Limb (tissue), 2 donors: ENCODE measurements at regions not wholly inside any gene's neighbourhood (a gene's known extent, or its start where the extent isn't known, plus 50 kb on each side); places are given as distances from the start of the nearest gene placed in this dataset.
A peak's percentile ranks its signal among the peaks of the same experiment; 100 is the strongest.

Experiments
- DNase-seq, 2 donors: peaks; one replicate each; pipeline ENCODE4 v3.0.0-alpha.2; 2016; ENCODE audit errors: extremely low spot score in 2 of 2

DNA sequence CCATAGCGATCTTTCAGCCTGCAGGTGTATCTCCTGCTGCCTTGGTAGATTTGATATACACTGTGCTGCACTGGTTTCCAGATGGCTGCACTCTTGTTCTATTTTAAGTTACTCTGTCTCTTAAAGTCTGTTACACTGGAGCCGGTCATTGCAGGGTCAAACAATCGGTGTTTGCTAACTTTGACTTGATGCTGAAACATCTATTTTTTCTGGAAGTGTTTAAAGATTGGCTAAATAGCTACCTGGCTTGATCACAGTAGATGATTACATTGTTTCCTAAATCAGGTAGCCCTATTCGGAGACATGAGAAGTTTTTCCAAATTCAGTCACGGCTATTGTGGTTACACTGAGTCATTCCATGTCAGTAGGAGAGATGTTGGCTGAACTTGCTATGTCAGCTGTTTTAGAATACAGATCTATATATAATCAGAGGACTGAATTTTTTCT is 574.8 kb downstream of the ETV1 start:
- no peak for DNase-seq

GRCh38 chr7:13416071-13416470 is 573.4 kb downstream of the ETV1 start:
- no peak for DNase-seq

DNA sequence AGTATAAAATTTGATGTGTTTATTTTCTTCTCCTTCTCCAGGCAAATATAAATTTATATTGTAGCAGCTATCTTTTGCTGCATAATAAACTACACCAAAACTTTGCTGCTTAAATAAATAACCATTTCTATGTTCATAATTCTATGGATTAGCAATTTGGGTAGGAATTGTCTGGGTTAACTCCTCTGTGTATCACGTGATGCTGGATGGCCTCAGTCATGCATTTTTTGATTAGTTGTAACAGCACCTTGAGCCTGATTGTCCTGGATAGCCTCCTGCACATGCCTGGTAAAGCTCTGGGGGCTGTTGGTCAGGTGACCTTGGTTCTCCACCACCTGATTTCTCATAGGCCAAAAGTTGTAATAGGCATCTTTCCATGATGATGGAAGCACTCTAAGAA is 572.9 kb downstream of the ETV1 start:
- DNase-seq = no peak

DNA sequence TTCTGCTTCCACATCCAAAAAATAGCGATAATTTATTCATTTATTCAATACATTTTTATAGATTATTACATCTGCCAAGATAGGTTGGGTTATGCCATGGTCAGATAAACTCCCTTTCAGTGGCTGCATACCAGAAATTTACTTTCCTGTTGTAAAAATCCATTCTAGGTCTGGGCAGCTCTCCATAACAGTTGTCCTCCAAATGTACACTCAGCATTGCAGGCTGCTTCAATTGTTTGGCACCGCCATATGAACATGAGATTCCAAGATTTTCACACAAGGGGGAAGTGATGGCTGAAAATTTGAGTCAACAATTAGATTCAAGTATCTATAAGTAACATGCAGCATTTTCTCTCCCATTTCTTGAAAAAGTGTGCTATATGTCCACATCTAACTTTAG is 568.7 kb downstream of the ETV1 start:
- no peak for DNase-seq

DNA sequence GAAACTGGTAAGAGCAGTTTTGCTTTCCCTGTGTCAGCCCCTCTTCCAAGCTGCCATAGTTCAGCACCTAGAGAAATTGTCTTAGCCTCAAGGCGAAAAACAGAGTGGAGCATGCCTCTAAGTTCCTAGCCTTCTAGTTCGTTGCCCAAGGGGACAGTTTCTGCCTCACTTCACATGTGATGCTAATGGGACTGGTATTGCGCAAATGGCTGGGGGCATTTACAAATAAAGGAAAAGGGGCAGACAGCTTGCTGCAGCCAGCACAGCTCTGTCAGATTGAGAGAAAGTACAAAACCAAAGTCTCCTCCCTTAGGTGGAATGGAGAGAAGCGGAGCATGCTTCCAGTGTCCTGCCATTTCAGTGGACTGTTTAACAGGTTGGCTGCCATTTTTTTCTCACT is 567.7 kb downstream of the ETV1 start:
- no peak for DNase-seq

- DNase-seq = no peak
Measured at GRCh38 chr7:13433946-13434345, 555.5 kb downstream of the ETV1 start.

DNA sequence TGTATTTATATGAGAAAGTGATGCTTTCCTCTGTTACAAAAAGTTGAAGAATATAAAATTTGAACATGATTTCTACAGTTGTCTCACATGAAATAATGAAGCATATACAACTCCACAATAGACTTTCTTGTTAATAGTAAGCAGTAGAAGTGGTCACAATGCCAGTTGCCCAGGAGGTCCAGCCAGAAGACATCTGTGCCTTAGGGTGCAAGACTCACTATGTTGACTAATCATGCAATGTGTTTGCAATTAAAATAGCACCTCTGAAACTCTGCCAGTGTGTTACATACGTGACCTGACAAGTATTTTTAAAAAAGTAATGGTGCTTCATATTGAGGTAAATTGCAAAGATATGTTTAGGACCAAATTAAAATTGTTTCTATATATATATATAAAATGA is 547.2 kb downstream of the ETV1 start:
- no peak for DNase-seq

- no peak for DNase-seq
Measured at GRCh38 chr7:13447637-13448036, 541.8 kb downstream of the ETV1 start.

GRCh38 chr7:13448243-13448642 is 541.2 kb downstream of the ETV1 start:
- no peak for DNase-seq

DNA sequence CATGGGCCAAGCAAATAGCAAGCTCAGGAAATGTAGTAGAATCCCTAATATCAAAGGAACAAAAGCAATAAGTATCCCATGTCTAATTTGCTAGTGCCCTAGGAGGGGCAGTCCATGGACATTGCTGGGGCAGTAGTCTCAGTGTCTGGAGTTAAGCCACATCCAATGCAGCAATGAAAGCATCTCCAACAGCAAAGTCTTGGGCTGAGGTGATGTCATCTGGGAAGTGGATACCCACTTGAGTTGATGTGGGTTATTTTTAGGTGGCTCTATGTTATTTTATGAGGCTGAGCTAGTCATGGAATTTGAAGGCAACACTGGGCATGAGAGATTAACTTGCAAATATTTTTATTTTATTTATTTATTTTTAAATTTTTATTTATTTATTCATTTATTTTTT is 540.0 kb downstream of the ETV1 start:
- no peak for DNase-seq

DNA sequence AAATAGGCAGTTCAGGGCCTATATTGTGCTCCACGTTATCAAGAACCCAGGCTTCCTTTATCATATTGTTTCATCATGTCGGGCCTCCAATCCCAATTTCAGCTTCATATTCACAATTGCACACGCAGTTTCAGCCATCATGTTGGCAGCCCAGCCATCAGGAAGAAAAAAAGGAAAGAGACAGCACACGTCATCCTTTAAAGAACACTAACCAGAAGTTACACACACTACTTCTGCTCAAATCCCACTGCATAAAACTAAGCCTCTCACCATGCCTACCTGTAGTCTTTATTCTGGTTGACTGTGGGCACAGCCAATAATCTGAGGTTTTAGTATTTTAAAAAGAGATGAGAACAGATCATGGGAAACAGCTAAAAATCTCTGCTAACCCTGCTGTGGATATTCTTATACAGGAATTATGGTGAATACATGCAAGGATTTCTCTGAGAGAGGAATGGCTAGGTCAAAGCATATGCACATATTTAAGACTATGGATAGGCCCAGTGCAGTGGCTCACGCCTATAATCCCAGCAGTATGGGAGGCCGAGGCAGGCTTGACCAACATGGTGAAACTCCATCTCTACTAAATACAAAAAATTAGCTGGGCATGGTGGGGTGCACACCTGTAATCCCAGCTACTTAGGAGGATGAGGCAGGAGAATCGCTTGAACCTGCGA is 534.4 kb downstream of the ETV1 start:
- no peak for DNase-seq

DNA sequence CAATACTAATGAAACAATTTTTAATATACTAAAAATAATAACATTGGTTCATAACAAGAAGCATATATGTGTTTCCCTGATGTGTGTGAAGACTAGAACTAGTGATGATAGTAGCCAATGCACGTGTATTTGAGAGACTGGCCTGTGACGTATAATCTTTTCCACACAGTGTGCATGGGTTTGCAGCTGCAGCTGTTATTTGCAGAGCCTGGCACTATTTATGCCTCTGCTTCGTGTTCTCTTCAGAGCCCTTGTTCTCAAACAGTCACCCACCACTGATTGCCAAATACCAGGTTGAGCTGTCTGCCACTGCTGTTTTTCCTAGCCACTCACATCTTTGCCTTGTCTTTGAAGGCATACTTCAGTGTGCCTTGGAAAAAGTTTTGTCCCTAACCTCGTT is 531.7 kb downstream of the ETV1 start:
- no peak for DNase-seq

- peak in 1 of 2 donors; percentile 11 for DNase-seq
Measured at GRCh38 chr7:13466874-13467547, 522.5 kb downstream of the ETV1 start.

DNA sequence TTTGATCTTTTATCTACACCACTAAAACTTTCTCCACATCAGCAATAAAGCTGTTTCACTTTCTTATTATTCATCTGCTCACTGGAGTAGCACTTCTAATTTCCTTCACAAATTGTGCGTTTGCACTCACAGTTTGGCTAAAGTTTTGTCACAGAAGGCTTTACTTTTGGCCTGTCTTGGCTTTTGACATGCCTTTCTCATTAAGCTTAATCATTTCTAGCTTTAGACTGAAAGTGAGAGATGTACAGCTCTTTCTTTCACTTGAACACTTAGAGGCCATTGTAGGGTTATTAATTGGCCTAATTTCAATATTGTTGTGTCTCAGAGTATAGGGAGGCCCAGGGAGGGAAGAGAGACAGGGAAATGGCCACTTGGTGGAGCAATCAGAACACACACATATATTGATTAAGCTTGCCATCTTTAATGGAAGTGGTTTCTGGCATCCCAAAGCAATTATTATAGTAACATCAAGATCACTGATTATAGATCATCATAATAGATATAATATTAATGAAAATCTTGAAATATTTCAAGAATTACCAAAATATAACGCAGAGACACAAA is 512.5 kb downstream of the ETV1 start:
- no peak for DNase-seq

GRCh38 chr7:13489386-13489785 is 500.1 kb downstream of the ETV1 start:
- no peak for DNase-seq

DNA sequence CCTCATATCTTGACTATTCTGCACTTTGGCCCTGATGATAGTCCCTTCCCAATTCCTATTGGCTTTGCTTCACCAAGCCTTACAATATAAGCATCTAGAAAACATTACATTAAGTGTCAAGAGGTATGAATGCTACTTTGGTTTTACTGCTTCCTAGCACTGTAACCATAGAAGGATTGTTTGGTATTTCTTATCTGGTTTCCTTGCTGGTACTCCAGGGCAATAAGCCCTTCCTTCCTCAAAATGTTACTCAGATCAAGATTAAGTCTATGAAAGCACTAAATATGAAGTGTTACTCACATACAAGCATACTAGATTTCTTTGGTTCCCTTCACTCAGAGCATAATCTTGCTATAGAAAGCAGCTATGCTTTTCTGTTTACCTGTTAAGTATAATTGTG is 492.5 kb downstream of the ETV1 start:
- DNase-seq = no peak

DNA sequence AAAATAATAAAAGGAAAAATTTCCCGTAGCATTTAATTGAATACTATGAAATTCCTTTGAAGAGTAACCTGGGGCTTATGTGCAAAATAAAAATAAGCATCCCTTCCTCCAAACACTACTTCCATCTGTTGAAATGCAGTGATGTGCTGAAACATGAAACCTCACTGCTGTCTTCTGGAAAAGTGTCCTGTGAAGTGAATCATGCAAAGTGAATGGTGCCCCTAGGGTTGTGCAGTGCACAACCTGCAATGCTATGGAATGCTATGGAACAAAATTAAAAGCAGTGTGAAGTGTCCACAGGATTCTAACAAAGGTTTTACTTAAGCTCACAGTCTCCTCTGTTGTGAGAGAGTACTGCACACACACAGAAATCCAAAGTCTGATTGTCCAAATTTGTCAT is 480.9 kb downstream of the ETV1 start:
- no peak for DNase-seq

- DNase-seq = no peak
Measured at GRCh38 chr7:13518738-13519137, 470.7 kb downstream of the ETV1 start.

- DNase-seq = no peak
Measured at GRCh38 chr7:13524076-13524475, 465.4 kb downstream of the ETV1 start.

DNA sequence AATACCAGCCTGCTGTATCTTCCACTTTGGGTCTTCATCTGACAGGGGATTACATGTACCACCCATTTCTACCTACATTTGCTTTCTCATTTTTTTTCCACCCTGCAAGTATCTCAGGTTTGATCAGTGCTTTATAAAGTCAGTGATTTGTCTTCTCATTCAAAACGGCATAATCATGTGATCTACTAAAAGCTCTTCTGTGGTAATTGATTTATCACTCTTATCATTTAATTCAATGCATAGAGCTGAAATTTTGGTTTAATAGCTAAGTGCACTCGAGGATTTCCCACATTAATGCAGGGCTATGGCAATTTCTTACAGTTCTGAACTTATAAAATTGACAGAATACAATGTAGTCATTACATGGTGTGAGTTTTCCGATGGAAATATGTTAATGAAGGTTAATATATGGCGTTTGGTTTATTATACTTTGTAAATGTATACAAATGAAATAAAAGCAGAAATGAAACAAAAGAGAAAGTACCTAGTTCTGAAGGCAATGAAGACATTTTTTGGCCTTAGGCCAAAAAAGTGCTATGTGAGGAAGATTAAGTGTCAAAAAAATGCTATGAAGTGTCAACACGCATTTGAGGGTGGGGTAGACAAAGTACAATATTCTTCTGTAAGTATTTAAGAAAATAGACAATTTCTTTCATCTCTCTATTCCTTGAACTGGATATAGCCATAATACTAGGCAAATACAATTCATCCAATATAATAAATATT is 457.3 kb downstream of the ETV1 start:
- DNase-seq = no peak

DNA sequence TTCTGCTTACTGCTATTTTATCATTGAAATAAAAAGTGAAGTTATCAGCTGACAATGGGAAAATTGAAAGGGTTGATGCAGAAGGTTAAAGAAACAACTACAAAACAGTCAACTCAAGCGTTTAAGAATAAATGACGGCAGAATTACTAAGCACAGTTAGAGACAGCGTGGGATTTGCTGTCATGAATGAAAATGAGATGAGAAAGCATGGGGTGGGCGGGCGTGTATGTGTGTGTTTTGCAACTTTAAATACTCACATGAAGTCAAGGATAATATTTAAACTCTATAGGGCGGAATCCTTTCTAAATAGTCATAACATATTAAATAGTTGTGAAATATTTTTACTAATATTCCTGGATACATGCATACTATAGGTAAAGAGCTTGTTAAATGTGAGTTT is 450.8 kb downstream of the ETV1 start:
- DNase-seq = no peak

- no peak for DNase-seq
Measured at GRCh38 chr7:13540429-13540828, 449.0 kb downstream of the ETV1 start.
